AML-193 (cell line): ENCODE measurements at regions not wholly inside any gene's neighbourhood (a gene's known extent, or its start where the extent isn't known, plus 50 kb on each side); places are given as distances from the start of the nearest gene placed in this dataset.

Experiments used
- DNase-seq, 2 experiments: peaks; one replicate each; lab custom pipeline; 2025; lab: John Stamatoyannopoulos, UW

- no peak for DNase-seq
Observed at GRCh38 chr4:4808086-4808485, 51.4 kb upstream of the MSX1 start.

GRCh38 chr4:4805887-4806286 is 53.6 kb upstream of the MSX1 start:
- DNase-seq: no peak

GRCh38 chr4:4803912-4804296 is 55.6 kb upstream of the MSX1 start:
- DNase-seq: no peak

- DNase-seq: no peak
Observed at GRCh38 chr4:4803216-4803911, 56.1 kb upstream of the MSX1 start.

GRCh38 chr4:4800646-4801408 is 58.6 kb upstream of the MSX1 start:
- DNase-seq: no peak

DNA sequence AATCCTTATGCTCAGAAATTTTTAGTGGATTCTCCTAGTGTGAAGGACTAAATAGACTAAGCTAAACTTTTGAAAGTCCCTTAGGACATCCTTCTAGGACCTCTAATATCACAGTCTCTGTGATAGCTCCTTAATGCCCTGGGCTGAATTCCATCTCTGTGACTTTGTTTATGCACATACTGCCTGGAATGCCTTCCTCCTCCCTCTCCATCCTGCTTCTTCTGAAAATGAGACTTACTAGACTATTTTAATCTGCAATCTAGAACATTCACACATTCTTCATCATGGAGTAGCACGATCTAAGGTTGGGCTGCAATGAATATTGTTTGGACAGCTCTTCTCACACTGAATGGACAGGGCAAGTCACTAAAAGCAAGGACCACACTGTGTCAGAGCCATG is 65.0 kb upstream of the MSX1 start:
- no peak for DNase-seq

DNA sequence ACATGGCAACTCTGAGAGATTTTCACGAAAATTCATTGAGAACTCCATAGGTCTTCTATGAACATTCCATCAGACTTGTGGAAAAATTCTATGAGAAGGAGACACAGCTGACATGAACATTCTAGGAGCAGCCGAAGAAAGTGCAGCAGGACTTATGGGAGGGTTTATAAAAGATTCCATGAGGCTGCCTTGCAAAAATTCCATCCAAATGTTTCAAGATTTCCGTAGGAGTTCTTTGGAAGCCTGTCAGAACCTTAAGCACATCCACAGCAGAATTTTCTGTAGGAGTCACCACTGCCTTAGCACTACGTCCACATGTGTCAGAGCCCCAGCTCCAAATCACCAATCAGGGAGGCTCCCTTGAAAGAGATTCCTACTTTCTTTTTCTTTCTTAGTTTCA is 67.0 kb upstream of the MSX1 start:
- no peak for DNase-seq

DNA sequence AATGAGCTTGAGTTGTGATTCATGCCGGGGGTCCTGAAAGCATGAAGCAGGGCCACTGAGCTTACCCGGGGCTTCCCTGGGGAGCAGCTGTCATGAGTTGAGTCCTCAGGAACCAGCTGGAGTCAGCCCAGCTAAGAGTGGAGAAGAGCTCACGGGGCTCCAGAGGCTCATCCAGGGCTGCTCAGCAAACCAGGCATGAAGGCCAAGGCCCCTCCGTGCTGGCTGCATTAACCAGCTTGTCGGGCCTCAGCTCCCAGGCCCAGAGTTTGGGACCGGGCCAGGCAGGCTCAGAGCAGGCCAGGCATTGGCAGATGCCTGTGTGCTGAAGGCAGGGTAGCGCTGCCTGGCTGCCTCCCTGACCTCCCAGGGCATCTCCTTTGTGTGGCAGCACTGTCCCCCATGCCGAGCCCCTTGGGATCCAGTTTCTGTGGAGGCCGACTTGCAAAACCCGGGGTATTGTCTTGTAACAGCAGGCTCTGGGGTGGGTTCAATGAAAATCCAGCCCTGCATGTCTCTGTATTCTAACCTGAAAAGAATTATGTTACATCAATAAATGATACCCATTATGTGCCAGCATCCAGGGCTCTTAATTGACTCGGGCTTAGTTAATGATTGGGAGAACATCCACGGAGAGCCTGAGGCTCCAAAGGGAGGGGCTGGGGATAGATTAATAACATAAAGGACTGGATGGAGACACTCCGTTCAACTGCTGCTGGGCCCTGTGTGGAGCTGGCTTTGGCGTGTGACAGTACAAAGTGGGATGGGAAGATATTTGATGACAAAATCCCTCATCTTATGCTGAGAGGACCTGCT is 68.0 kb upstream of the MSX1 start:
- no peak for DNase-seq

GRCh38 chr4:4789462-4789861 is 70.0 kb upstream of the MSX1 start:
- DNase-seq: peak in 1 of 2 experiments; percentile 4

DNA sequence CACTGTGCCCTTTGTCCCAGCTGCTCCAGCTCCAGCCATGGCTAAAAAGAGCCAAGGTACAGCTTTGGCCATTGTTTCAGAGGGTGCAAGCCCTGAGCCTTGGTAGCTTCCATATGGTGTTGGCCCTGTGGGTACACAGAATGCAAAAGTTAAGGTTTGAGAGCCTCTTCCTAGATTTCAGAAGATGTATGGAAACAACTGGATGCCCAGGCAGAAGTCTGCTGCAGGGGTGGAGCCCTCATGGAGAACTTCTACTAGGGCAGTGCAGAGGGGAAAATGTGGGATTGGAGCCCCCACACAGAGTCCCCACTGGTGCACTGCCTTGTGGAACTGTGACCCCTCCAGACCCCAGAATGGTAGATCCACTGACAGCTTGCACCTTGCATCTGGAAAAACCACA is 70.9 kb upstream of the MSX1 start:
- DNase-seq: no peak

DNA sequence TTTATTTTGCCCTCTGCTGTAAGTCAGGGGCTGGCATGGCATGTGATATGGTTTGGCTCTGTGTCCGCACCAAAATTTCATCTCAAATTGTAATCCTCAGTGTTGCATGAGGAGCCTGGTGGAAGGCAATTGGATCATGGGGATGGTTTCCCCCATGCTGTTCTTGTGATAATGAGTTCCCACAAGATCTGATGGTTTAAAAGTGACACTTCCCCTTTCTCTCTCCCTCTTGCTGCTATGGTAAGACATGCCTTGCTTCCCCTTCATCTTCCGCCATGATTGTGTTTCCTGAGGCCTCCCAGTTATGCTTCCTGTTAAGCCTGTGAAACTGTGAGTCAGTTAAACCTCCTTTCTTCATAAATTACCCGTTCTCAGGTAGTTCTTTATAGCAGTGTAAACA is 72.0 kb upstream of the MSX1 start:
- DNase-seq: peak; percentile 4 to 5

GRCh38 chr4:4784379-4784778 is 75.1 kb upstream of the MSX1 start:
- DNase-seq: no peak

- no peak for DNase-seq
Observed at GRCh38 chr4:4783847-4784246, 75.6 kb upstream of the MSX1 start.

DNA sequence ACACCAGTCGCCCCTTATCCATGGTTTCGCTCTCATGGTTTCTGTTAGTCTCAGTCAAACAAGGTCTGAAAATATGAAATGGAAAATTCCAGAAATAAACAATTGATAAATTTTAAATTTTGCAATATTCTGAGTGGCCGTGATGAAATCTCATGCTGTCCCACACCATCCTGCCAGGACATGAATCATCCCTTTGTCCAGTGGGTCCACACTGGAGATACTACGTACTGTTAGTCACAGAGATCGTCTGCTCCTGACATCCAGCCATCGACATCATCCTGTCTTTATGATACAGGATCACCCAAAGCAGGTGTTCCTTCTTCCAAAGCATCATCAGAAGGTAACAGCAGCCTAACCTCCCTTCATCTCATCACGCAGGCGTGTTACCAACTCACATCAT is 76.5 kb upstream of the MSX1 start:
- no peak for DNase-seq

DNA sequence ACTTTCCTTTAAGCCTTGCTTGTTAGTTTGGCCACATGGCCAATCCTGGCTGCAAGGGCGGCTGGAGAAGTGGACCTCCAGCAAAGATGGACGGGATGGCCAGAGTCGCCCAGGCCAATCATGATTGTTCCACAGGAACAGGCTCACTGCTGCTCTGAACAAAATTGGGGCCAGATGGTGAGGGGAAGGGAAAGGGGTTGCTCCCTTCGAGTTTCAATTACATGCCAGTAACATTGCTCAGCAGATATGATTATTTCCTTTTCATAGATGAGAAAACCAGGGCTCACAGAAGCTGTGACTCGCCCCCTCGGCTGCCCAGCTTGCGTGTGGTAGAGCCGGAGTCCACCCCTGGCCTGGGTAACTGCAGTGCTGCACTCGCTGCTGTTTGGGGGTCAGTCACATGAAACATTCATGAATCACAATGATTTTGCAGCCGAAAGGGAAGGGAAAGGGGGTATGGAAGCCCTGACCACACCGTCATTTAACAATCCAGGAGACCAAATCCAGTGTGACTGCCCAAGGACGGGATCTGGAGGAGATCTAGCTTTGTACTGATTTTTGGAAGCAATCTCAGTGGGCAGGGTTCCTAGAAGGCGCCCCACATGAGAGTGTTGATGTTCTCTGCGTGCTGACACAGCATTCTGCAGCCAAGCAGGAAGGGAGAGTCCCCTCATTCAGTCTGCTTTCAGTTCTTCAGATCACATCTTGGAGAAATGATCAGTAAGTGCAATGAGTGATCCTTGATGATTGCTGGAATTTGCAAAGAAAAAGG is 77.3 kb upstream of the MSX1 start:
- DNase-seq: no peak

DNA sequence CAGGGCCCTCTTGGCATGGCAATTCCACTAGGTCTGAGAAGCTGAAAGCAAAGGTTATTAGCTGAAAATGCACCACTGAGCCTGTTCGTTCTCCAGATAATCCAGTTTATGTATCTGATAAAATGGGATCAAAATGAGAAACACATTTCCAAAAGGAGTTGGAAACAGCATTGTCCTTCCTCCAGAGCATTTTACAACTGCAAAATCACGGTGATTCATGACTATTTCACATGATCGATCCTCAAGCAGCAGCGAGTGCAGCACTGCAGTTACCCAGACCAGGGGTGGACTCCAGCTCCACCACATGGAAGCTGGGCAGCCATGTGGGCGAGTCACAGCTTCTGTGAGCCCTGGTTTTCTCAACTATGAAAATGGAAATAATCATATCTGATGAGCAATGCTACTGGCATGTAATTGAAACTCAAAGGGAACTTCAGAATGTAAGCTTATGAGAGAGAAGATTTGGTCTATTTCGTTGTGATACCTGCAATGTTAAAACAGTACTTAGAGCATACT is 78.7 kb upstream of the MSX1 start:
- DNase-seq: no peak

- no peak for DNase-seq
Observed at GRCh38 chr4:4779486-4779885, 80.0 kb upstream of the MSX1 start.

DNA sequence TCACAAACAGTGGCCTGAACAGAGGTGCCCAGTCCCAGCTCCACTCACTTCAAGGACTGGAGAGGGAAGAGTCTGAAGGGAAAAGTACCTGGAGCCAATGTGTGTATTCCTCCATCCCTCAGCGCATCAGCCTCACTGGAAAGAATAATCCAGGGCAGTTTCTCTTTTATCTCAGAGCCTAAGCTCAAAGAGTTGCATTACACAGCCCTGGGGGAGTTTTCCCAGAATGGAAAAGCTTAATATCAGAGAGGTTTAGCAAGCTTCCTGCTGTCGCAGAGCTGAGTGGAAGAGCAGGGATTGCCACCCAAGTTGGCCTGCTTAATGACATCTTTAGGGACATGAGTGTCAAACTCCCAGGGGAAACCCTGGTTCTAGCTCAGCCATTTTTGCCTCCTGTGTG is 80.4 kb upstream of the MSX1 start:
- DNase-seq: no peak

- no peak for DNase-seq
Observed at GRCh38 chr4:4778554-4778953, 80.9 kb upstream of the MSX1 start.

GRCh38 chr4:4776934-4777333 is 82.5 kb upstream of the MSX1 start:
- DNase-seq: no peak

DNA sequence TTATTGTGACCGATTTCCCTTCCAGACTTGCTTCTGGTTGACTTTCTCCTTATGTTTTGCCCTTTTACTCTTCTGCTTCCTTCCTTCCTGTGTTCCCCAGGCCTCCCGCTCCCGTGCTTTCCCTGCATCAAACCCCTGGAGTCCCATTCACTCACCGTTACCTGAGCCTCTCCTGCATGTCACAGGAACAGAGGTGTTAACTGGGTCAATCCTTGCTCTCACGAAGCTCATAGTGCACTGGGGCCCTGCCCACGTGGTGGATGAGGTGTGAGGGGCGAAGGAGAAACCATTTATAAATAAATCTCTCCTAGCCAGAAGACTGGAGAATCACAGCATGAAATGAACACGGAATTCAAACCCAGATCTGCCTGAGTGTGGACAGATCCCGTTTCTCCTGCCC is 83.1 kb upstream of the MSX1 start:
- no peak for DNase-seq

DNA sequence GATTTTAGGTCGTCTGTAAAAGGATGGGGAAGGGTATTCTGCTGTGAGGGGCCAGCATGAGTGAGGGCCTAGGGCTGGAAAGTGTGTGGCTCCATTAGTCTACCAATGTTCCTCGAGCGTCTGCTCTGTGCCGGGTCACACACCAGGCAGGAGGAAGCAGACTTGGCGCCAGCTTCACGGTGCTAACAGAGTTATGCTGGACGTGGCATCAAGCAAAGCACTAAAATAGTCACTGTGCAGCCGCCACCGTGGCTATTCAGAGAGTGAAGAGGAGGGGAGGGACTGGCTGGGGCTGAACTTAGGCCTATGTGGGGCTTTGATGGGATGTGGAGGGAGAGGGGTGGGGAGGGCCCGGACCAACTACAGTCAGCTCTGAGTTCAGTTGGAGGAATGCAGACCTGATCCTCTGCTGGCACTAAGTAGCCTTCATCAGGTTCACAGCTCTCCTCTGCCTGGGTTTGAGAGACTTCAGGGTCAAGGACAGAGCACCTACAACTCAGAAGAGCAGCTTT is 83.9 kb upstream of the MSX1 start:
- no peak for DNase-seq
